ENCODE measurements at regions not wholly inside any gene's neighbourhood (a gene's known extent, or its start where the extent isn't known, plus 50 kb on each side); places are given as distances from the start of the nearest gene placed in this dataset.

- DNase-seq (ENCODE audit: low read depth in 2 of 2) = no peak
- Histone ChIP-seq H3K36me3 (ENCODE audit: control insufficient read depth, insufficient read depth, low read length) (no peaks in the 10 kb centered on the region), H4K20me1 (ENCODE audit: control insufficient read depth, extremely low read depth, insufficient read depth, low read length) (no peaks in the 10 kb centered on the region), H3K9me3 (ENCODE audit: control insufficient read depth, insufficient read depth, low read depth, low read length) (no peaks in the 10 kb centered on the region), H3K4me1 (ENCODE audit: control insufficient read depth, extremely low read depth, insufficient read depth, low read length) (no peaks in the 10 kb centered on the region), H3K9ac (ENCODE audit: insufficient read depth, low read length) (no peak overlapping the region), H3K4me3 (replicated peaks in 1 of 4; ENCODE audit: control extremely low read depth in 1 of 4, insufficient read depth in 1 of 4, low read depth in 3 of 4, low read length in 4 of 4) (no peak overlapping the region), H3K27me3 (ENCODE audit: control insufficient read depth, insufficient read depth, low read length) (no peaks in the 10 kb centered on the region), H3K4me2 (ENCODE audit: extremely low read depth, insufficient read depth, low read length) (no peak overlapping the region), H3K79me2 (ENCODE audit: control insufficient read depth, insufficient read depth, low read length) (no peaks in the 10 kb centered on the region), H3K27ac (ENCODE audit: insufficient read depth, low read length) (no peak overlapping the region), H2AFZ (ENCODE audit: low read length) (no peak overlapping the region)
- no peak for TF ChIP-seq CTCF (conservative IDR thresholded peaks at IDR 0.05 in 1 of 2, IDR thresholded peaks at IDR 0.05 in 1 of 2; ENCODE audit: low read depth in 1 of 2, low read length in 2 of 2)
- no peak for TF ChIP-seq EZH2 (IDR thresholded peaks at IDR 0.05; ENCODE audit: low read length, missing control alignments)
Measured at GRCh38 chr3:132847849-132848625, 125.8 kb upstream of the NPHP3 start.

GRCh38 chr3:132843851-132844553 lies 121.8 kb upstream of the NPHP3 start:
- no peak overlapping the region for H3K4me3 ChIP-seq (replicated peaks in 1 of 4; ENCODE audit: control extremely low read depth in 1 of 4, insufficient read depth in 1 of 4, low read depth in 3 of 4, low read length in 4 of 4)
- H3K27me3 ChIP-seq (ENCODE audit: control insufficient read depth, insufficient read depth, low read length) = no peaks in the 10 kb centered on the region
- no peak for TF ChIP-seq EZH2 (IDR thresholded peaks at IDR 0.05; ENCODE audit: low read length, missing control alignments)
- no peak for TF ChIP-seq CTCF (conservative IDR thresholded peaks at IDR 0.05 in 1 of 2, IDR thresholded peaks at IDR 0.05 in 1 of 2; ENCODE audit: low read depth in 1 of 2, low read length in 2 of 2)
- no peaks in the 10 kb centered on the region for H3K4me1 ChIP-seq (ENCODE audit: control insufficient read depth, extremely low read depth, insufficient read depth, low read length)
- no peaks in the 10 kb centered on the region for H3K36me3 ChIP-seq (ENCODE audit: control insufficient read depth, insufficient read depth, low read length)
- no peaks in the 10 kb centered on the region for H3K9me3 ChIP-seq (ENCODE audit: control insufficient read depth, insufficient read depth, low read depth, low read length)
- no peak overlapping the region for H3K9ac ChIP-seq (ENCODE audit: insufficient read depth, low read length)
- DNase-seq (ENCODE audit: low read depth in 2 of 2) = no peak
- no peaks in the 10 kb centered on the region for H4K20me1 ChIP-seq (ENCODE audit: control insufficient read depth, extremely low read depth, insufficient read depth, low read length)
- H3K79me2 ChIP-seq (ENCODE audit: control insufficient read depth, insufficient read depth, low read length) = no peaks in the 10 kb centered on the region
- no peak overlapping the region for H3K27ac ChIP-seq (ENCODE audit: insufficient read depth, low read length)
- no peak overlapping the region for H2AFZ ChIP-seq (ENCODE audit: low read length)
- H3K4me2 ChIP-seq (ENCODE audit: extremely low read depth, insufficient read depth, low read length) = no peak overlapping the region

- Histone ChIP-seq H3K4me1 (ENCODE audit: control insufficient read depth, extremely low read depth, insufficient read depth, low read length) (no peaks in the 10 kb centered on the region), H3K79me2 (ENCODE audit: control insufficient read depth, insufficient read depth, low read length) (no peaks in the 10 kb centered on the region), H3K9me3 (ENCODE audit: control insufficient read depth, insufficient read depth, low read depth, low read length) (no peaks in the 10 kb centered on the region), H3K9ac (ENCODE audit: insufficient read depth, low read length) (no peak overlapping the region), H3K36me3 (ENCODE audit: control insufficient read depth, insufficient read depth, low read length) (no peaks in the 10 kb centered on the region), H3K27ac (ENCODE audit: insufficient read depth, low read length) (no peak overlapping the region), H2AFZ (ENCODE audit: low read length) (no peak overlapping the region), H3K4me2 (ENCODE audit: extremely low read depth, insufficient read depth, low read length) (no peak overlapping the region), H3K4me3 (replicated peaks in 1 of 4; ENCODE audit: control extremely low read depth in 1 of 4, insufficient read depth in 1 of 4, low read depth in 3 of 4, low read length in 4 of 4) (no peak overlapping the region), H4K20me1 (ENCODE audit: control insufficient read depth, extremely low read depth, insufficient read depth, low read length) (no peaks in the 10 kb centered on the region), H3K27me3 (ENCODE audit: control insufficient read depth, insufficient read depth, low read length) (no peaks in the 10 kb centered on the region)
- TF ChIP-seq CTCF (conservative IDR thresholded peaks at IDR 0.05 in 1 of 2, IDR thresholded peaks at IDR 0.05 in 1 of 2; ENCODE audit: low read depth in 1 of 2, low read length in 2 of 2) (no peak), EZH2 (IDR thresholded peaks at IDR 0.05; ENCODE audit: low read length, missing control alignments) (no peak)
- DNase-seq (ENCODE audit: low read depth in 2 of 2) = no peak
Measured at GRCh38 chr3:132843349-132843748, 121.1 kb upstream of the NPHP3 start.

All from fibroblast of lung (primary cell).